ENCODE measurements at regions not wholly inside any gene's neighbourhood (a gene's known extent, or its start where the extent isn't known, plus 50 kb on each side); places are given as distances from the start of the nearest gene placed in this dataset.

- Mint-ChIP-seq H3K9me3 (peaks cover 5% of the 10 kb centered on the region), H3K36me3 (ENCODE audit: low read depth) (no peaks in the 10 kb centered on the region), H3K4me3 (no peak overlapping the region), H3K27me3 (peaks cover 53% of the 10 kb centered on the region), H3K27ac (no peak overlapping the region), H3K4me1 (no peaks in the 10 kb centered on the region)
- no peak for ATAC-seq (replicated peaks)
These were observed 53.6 kb upstream of the BLCAP start for GRCh38 chr20:37581246-37581645.

- Mint-ChIP-seq H3K4me3 (no peak overlapping the region), H3K27me3 (peaks cover 46% of the 10 kb centered on the region), H3K27ac (no peak overlapping the region), H3K4me1 (no peaks in the 10 kb centered on the region), H3K9me3 (no peaks in the 10 kb centered on the region), H3K36me3 (ENCODE audit: low read depth) (no peaks in the 10 kb centered on the region)
- ATAC-seq (replicated peaks): no peak
These were observed 52.4 kb upstream of the BLCAP start for GRCh38 chr20:37580069-37580468.

GRCh38 chr20:37579106-37579505 is 51.4 kb upstream of the BLCAP start:
- no peak for ATAC-seq (replicated peaks)
- Mint-ChIP-seq H3K4me3 (no peak overlapping the region), H3K36me3 (ENCODE audit: low read depth) (no peaks in the 10 kb centered on the region), H3K4me1 (no peaks in the 10 kb centered on the region), H3K27me3 (peaks cover 41% of the 10 kb centered on the region), H3K27ac (no peak overlapping the region), H3K9me3 (no peaks in the 10 kb centered on the region)

GRCh38 chr20:37577981-37578380 is 50.3 kb upstream of the BLCAP start:
- no peak overlapping the region for H3K27ac Mint-ChIP-seq
- ATAC-seq (replicated peaks): no peak
- H3K9me3 Mint-ChIP-seq: no peaks in the 10 kb centered on the region
- no peak overlapping the region for H3K4me3 Mint-ChIP-seq
- peaks cover 47% of the 10 kb centered on the region for H3K27me3 Mint-ChIP-seq
- no peaks in the 10 kb centered on the region for H3K4me1 Mint-ChIP-seq
- no peaks in the 10 kb centered on the region for H3K36me3 Mint-ChIP-seq (ENCODE audit: low read depth)

Measured in activated T-helper 17 cell treated with anti-CD3 and anti-CD28 coated beads, Interleukin-2, amount 50 U/mL, for 72 hours (primary cell).